Activated T-helper 1 cell treated with anti-CD3 and anti-CD28 coated beads, Interleukin-12 subunit alpha, Interleukin-12 subunit beta, Interleukin-2, Interleukin-4 antibody, amounts not matched to agents 30 ng/mL and 10 ng/mL and 1 ng/mL, durations not matched to agents 14 hours and 24 hours and 36 hours (primary cell): ENCODE measurements at regions not wholly inside any gene's neighbourhood (a gene's known extent, or its start where the extent isn't known, plus 50 kb on each side); places are given as distances from the start of the nearest gene placed in this dataset.

Experiments used
- DNase-seq: peaks from one replicate; pipeline ENCODE4 v3.0.0; 2021; ENCODE audit warnings: low spot score
- H3K27ac Mint-ChIP-seq: one replicate; pipeline ENCODE4 v1.8.0; 2021; ENCODE audit warnings: mild to moderate bottlenecking, mixed read lengths
- H3K27me3 Mint-ChIP-seq: one replicate; pipeline ENCODE4 v1.8.0; 2022; ENCODE audit warnings: mild to moderate bottlenecking, moderate library complexity, mixed read lengths; ENCODE audit not compliant: insufficient read depth
- H3K36me3 Mint-ChIP-seq: one replicate; pipeline ENCODE4 v1.8.0; 2021; ENCODE audit warnings: low read depth, mixed read lengths
- H3K4me1 Mint-ChIP-seq: one replicate; pipeline ENCODE4 v1.8.0; 2021; ENCODE audit warnings: low read depth, mixed read lengths
- H3K4me3 Mint-ChIP-seq: one replicate; pipeline ENCODE4 v1.8.0; 2021; ENCODE audit warnings: mild to moderate bottlenecking, moderate library complexity, mixed read lengths
- H3K9me3 Mint-ChIP-seq: one replicate; pipeline ENCODE4 v1.8.0; 2021; ENCODE audit warnings: mixed read lengths
- intact Hi-C: fragments of 100-400 bp; cut with micrococcal nuclease; formaldehyde crosslinking; loops from one replicate; pipeline ENCODE4 v1.15.1; 2024

DNA sequence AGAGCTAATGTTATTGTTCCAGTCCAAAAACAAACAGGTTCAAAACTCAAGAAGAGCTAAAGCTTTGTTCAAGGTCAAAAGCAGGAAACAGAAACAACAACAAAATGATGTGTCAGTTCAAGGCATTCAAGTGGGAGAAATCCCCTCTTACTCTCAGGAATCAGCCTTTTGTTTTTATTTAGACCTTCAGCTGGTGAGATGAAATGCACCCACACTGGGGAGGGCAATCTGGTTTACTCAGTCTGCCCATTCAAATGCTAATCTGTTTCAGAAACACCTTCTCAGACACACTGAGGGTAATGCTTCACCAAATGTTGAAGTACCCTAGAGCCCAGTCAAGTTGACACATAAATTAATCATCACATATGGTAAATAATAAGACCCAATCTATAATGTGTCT lies 150.6 kb downstream of the TMX3 start:
- no peak overlapping the region for H3K4me3 Mint-ChIP-seq
- intact Hi-C loops = no loop called here
- peaks cover 1% of the 10 kb centered on the region for H3K27me3 Mint-ChIP-seq
- H3K36me3 Mint-ChIP-seq = no peaks in the 10 kb centered on the region
- no peaks in the 10 kb centered on the region for H3K9me3 Mint-ChIP-seq
- no peaks in the 10 kb centered on the region for H3K4me1 Mint-ChIP-seq
- H3K27ac Mint-ChIP-seq = no peak overlapping the region
- DNase-seq = no peak

GRCh38 chr18:68560128-68560527 lies 154.8 kb downstream of the TMX3 start:
- no peaks in the 10 kb centered on the region for H3K27me3 Mint-ChIP-seq
- H3K4me3 Mint-ChIP-seq = no peak overlapping the region
- DNase-seq = no peak
- H3K36me3 Mint-ChIP-seq = no peaks in the 10 kb centered on the region
- no peaks in the 10 kb centered on the region for H3K4me1 Mint-ChIP-seq
- H3K9me3 Mint-ChIP-seq = no peaks in the 10 kb centered on the region
- intact Hi-C loops = no loop called here
- H3K27ac Mint-ChIP-seq = no peak overlapping the region

DNA sequence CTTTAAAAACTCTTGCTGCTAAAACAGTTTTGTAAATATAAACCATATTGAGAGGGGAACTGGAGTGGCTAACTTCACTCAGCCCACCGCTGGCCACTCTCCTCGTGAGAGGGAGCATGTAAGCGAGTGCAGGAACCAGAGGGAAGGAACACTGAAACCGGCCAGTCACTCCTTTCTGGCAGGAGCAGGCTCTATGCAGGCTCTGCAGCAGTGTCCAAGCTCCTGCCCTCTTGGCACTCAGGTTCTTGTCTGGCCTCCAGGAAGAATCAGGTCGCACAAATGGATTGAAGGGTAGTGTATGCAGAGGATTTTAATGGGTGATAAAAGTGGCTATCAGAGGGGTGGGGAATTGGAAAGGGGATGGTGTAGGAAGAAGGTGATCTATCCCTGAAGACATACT lies 157.7 kb downstream of the TMX3 start:
- no peak for DNase-seq
- no peak overlapping the region for H3K27ac Mint-ChIP-seq
- H3K4me1 Mint-ChIP-seq = no peaks in the 10 kb centered on the region
- no peaks in the 10 kb centered on the region for H3K9me3 Mint-ChIP-seq
- no peaks in the 10 kb centered on the region for H3K36me3 Mint-ChIP-seq
- no peak overlapping the region for H3K4me3 Mint-ChIP-seq
- intact Hi-C loops = no loop called here
- no peaks in the 10 kb centered on the region for H3K27me3 Mint-ChIP-seq

GRCh38 chr18:68555879-68556301 lies 159.0 kb downstream of the TMX3 start:
- H3K27ac Mint-ChIP-seq = no peak overlapping the region
- H3K4me1 Mint-ChIP-seq = no peaks in the 10 kb centered on the region
- DNase-seq = no peak
- H3K27me3 Mint-ChIP-seq = no peaks in the 10 kb centered on the region
- H3K36me3 Mint-ChIP-seq = no peaks in the 10 kb centered on the region
- no peaks in the 10 kb centered on the region for H3K9me3 Mint-ChIP-seq
- intact Hi-C loops = no loop called here
- H3K4me3 Mint-ChIP-seq = no peak overlapping the region

- Mint-ChIP-seq H3K4me3 (no peak overlapping the region), H3K27ac (no peak overlapping the region)
- intact Hi-C loops = no loop called here
Observed at GRCh38 chr18:68548904-68549870, 165.7 kb downstream of the TMX3 start.

GRCh38 chr18:68543344-68543743 lies 171.6 kb downstream of the TMX3 start:
- Mint-ChIP-seq H3K4me1 (no peaks in the 10 kb centered on the region), H3K27me3 (no peaks in the 10 kb centered on the region), H3K36me3 (no peaks in the 10 kb centered on the region), H3K9me3 (no peaks in the 10 kb centered on the region), H3K4me3 (no peak overlapping the region), H3K27ac (no peak overlapping the region)
- no peak for DNase-seq
- intact Hi-C loops = no loop called here

More at GRCh38 chr18:68548904-68549870, 165.7 kb downstream of the TMX3 start:
- H3K4me1 Mint-ChIP-seq = no peaks in the 10 kb centered on the region
- no peaks in the 10 kb centered on the region for H3K27me3 Mint-ChIP-seq
- H3K9me3 Mint-ChIP-seq = no peaks in the 10 kb centered on the region
- DNase-seq = no peak
- H3K36me3 Mint-ChIP-seq = no peaks in the 10 kb centered on the region

DNA sequence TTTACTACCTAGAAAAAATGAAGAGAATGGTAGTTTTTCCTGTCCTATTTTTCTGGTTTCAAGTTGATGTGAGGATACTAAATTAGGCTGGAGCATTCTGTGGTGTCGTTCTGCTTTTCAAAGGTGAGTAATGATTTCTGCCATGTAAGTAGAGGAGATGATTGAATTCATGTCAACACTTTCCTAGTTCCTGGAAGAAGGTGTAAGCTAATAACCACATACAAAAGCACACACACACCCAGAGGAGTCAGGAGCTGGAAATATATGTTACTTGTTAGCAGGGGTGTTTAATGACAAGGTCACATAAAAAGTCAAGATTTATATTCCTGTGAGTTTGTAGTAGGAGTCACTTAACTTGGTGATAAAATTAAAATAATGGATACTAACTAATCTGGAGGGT lies 172.1 kb downstream of the TMX3 start:
- Mint-ChIP-seq H3K4me3 (no peak overlapping the region), H3K9me3 (no peaks in the 10 kb centered on the region), H3K27ac (no peak overlapping the region), H3K36me3 (no peaks in the 10 kb centered on the region), H3K4me1 (no peaks in the 10 kb centered on the region), H3K27me3 (no peaks in the 10 kb centered on the region)
- DNase-seq = no peak
- intact Hi-C loops = no loop called here

GRCh38 chr18:68533641-68534040 lies 181.3 kb downstream of the TMX3 start:
- intact Hi-C loops = no loop called here
- no peaks in the 10 kb centered on the region for H3K27me3 Mint-ChIP-seq
- H3K36me3 Mint-ChIP-seq = no peaks in the 10 kb centered on the region
- no peak overlapping the region for H3K4me3 Mint-ChIP-seq
- DNase-seq = no peak
- H3K27ac Mint-ChIP-seq = no peak overlapping the region
- no peaks in the 10 kb centered on the region for H3K4me1 Mint-ChIP-seq
- no peaks in the 10 kb centered on the region for H3K9me3 Mint-ChIP-seq

GRCh38 chr18:68532328-68532885 lies 182.5 kb downstream of the TMX3 start:
- H3K36me3 Mint-ChIP-seq = no peaks in the 10 kb centered on the region
- no peaks in the 10 kb centered on the region for H3K9me3 Mint-ChIP-seq
- intact Hi-C loops = no loop called here
- DNase-seq = no peak
- H3K4me3 Mint-ChIP-seq = no peak overlapping the region
- no peak overlapping the region for H3K27ac Mint-ChIP-seq
- no peaks in the 10 kb centered on the region for H3K27me3 Mint-ChIP-seq
- H3K4me1 Mint-ChIP-seq = no peaks in the 10 kb centered on the region

- intact Hi-C loops = no loop called here
Observed at GRCh38 chr18:68525091-68525490, 189.8 kb downstream of the TMX3 start.

DNA sequence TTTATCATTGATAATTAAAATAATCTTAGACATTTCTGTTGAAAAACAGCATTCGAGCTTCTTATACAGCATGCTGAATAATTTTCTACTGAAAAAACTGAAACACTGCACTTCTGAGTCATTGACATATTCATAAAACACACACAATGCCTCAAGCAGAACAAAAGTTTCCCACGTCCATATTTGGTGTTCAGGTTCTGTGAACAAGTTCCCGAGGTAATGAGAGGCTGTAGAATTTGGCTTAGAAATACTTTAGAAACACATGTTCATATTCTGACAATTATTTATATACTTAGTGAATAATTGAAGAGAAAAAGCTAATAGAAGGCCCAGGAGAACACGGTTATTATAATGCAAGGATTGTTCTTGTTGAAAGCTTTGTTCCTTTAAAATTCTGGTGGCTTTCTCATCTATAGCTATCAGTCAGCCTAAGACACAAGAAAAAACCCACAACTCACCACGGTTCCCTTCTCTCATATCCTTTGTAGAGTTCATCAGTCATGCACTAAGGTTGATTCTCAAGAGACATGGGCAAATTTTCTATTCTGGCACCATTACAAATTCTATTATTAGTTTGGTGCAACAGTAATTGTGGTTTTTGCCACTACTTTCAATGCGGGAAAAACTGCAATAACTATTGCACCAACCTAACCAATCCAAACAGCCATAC lies 194.4 kb downstream of the TMX3 start:
- no peaks in the 10 kb centered on the region for H3K36me3 Mint-ChIP-seq
- H3K4me3 Mint-ChIP-seq = no peak overlapping the region
- H3K4me1 Mint-ChIP-seq = no peaks in the 10 kb centered on the region
- H3K27me3 Mint-ChIP-seq = no peaks in the 10 kb centered on the region
- no peak for DNase-seq
- no peaks in the 10 kb centered on the region for H3K9me3 Mint-ChIP-seq
- H3K27ac Mint-ChIP-seq = no peak overlapping the region
- intact Hi-C loops = no loop called here

More at GRCh38 chr18:68525091-68525490, 189.8 kb downstream of the TMX3 start:
- Mint-ChIP-seq H3K4me1 (no peaks in the 10 kb centered on the region), H3K27ac (no peak overlapping the region), H3K27me3 (no peaks in the 10 kb centered on the region), H3K9me3 (no peaks in the 10 kb centered on the region), H3K36me3 (no peaks in the 10 kb centered on the region), H3K4me3 (no peak overlapping the region)
- no peak for DNase-seq

DNA sequence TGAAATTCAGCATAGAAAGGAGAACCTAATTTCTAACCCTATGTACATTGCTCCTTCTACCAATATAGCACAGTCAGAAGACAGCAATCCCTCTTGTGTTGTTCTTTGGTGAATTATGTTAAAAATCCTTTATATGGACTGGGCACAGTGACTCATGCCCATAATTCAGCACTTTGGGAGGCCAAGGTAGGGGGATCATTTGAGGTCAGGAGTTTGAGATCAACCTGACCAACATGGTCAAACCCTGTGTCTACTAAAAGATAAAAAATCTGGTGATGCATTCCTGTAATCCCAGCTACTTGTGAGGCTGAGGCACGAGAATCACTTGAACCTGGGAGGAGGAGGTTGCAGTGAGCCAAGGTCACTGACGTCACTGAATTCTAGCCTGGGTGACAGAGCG lies 195.6 kb downstream of the TMX3 start:
- no peak overlapping the region for H3K27ac Mint-ChIP-seq
- no peaks in the 10 kb centered on the region for H3K36me3 Mint-ChIP-seq
- no peak for DNase-seq
- H3K27me3 Mint-ChIP-seq = no peaks in the 10 kb centered on the region
- intact Hi-C loops = no loop called here
- no peaks in the 10 kb centered on the region for H3K9me3 Mint-ChIP-seq
- no peaks in the 10 kb centered on the region for H3K4me1 Mint-ChIP-seq
- H3K4me3 Mint-ChIP-seq = no peak overlapping the region

DNA sequence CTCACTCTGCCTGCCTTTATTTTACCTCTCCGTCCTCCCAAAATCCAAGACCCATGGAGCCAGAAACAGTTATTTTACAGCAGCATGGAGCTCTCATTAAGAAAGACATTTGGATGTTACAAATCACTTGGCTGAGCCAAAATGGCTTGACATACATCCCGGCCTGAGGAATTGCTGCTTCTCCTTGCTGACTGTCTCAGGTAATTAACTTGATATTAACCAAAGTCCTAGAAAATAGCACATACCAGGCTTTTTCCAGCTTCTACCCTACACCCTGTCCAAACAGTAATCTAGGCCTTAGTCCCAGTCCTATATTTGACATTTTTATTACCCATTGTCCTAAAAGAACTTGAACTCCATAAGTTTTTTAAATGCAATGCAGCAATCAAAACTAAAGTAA lies 205.0 kb downstream of the TMX3 start:
- intact Hi-C loops = no loop called here
- no peak overlapping the region for H3K4me3 Mint-ChIP-seq
- H3K27ac Mint-ChIP-seq = no peak overlapping the region
- H3K9me3 Mint-ChIP-seq = no peaks in the 10 kb centered on the region
- DNase-seq = no peak
- peaks cover 2% of the 10 kb centered on the region for H3K27me3 Mint-ChIP-seq
- H3K4me1 Mint-ChIP-seq = no peaks in the 10 kb centered on the region
- H3K36me3 Mint-ChIP-seq = no peaks in the 10 kb centered on the region
